RWPE2 (cell line): ENCODE measurements at regions not wholly inside any gene's neighbourhood (a gene's known extent, or its start where the extent isn't known, plus 50 kb on each side); places are given as distances from the start of the nearest gene placed in this dataset.

Source experiments
- ATAC-seq: fragments of 200-7000 bp; cut with Tn5 transposase; 3 replicates; pipeline ENCODE4 v1.9.1; 2021; ENCODE audit warnings: low read depth
- DNase-seq: peaks from one replicate; pipeline ENCODE4 v3.0.0-alpha.2; 2020; ENCODE audit warnings: low spot score
- H3K27ac ChIP-seq: fragments of 450-650 bp; 2 replicates; pipeline ENCODE4 v1.5.1; 2017; ENCODE audit warnings: mild to moderate bottlenecking; ENCODE audit not compliant: poor library complexity, severe bottlenecking
- H3K27me3 ChIP-seq: fragments of 250-450 bp; sonication (Bioruptor Pico); 2 replicates; pipeline ENCODE4 v1.5.1; 2021; ENCODE audit warnings: mild to moderate bottlenecking, moderate library complexity; ENCODE audit not compliant: insufficient read depth, poor library complexity, severe bottlenecking
- H3K36me3 ChIP-seq: fragments of 250-450 bp; sonication (Bioruptor Pico); 2 replicates; pipeline ENCODE4 v1.5.1; 2020; ENCODE audit warnings: low read depth, mild to moderate bottlenecking, moderate library complexity
- H3K4me1 ChIP-seq: fragments of 250-450 bp; sonication (Bioruptor Pico); 2 replicates; pipeline ENCODE4 v1.5.1; 2021; ENCODE audit warnings: mild to moderate bottlenecking, moderate library complexity; ENCODE audit not compliant: insufficient read depth, poor library complexity, severe bottlenecking
- H3K4me3 ChIP-seq: fragments of 250-450 bp; sonication (Bioruptor Pico); 2 replicates; pipeline ENCODE4 v1.5.1; 2021; ENCODE audit warnings: mild to moderate bottlenecking, moderate library complexity; ENCODE audit not compliant: severe bottlenecking
- H3K9me3 ChIP-seq: fragments of 250-450 bp; sonication (Bioruptor Pico); 2 replicates; pipeline ENCODE4 v1.5.1; 2021; ENCODE audit warnings: mild to moderate bottlenecking, moderate library complexity; ENCODE audit not compliant: severe bottlenecking
- TF ChIP-seq, protein P1 (sequence below): fragments of 450-650 bp; IDR thresholded peaks from one replicate; pipeline ENCODE4 v1.5.1; 2017; ENCODE audit warnings: mild to moderate bottlenecking, moderate library complexity; ENCODE audit not compliant: poor library complexity, severe bottlenecking

GRCh38 chr7:155147172-155147571, 77.0 kb downstream of the HTR5A start:
- no peak for ATAC-seq
- peaks cover 36% of the 10 kb centered on the region for H3K27me3 ChIP-seq
- DNase-seq, result no peak

DNA sequence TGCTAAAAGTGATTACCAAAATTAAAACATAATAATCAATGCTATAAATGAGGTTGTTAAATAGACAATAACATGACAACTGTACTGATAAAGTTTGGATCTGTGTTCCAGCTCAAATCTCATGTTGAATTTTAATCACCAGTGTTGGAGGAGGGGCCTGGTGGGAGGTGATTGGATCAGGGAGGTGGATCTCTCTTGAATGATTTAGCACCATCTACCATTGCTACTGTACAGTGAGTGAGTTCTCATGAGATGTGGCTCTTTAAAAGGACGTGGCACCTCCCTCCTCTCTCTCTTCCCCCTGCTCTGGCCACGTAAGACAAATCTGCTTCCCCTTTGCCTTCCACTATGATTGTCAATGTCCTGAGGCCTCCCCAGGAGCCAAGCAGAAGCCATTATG, 77.5 kb downstream of the HTR5A start:
- TF ChIP-seq, protein P1, sequence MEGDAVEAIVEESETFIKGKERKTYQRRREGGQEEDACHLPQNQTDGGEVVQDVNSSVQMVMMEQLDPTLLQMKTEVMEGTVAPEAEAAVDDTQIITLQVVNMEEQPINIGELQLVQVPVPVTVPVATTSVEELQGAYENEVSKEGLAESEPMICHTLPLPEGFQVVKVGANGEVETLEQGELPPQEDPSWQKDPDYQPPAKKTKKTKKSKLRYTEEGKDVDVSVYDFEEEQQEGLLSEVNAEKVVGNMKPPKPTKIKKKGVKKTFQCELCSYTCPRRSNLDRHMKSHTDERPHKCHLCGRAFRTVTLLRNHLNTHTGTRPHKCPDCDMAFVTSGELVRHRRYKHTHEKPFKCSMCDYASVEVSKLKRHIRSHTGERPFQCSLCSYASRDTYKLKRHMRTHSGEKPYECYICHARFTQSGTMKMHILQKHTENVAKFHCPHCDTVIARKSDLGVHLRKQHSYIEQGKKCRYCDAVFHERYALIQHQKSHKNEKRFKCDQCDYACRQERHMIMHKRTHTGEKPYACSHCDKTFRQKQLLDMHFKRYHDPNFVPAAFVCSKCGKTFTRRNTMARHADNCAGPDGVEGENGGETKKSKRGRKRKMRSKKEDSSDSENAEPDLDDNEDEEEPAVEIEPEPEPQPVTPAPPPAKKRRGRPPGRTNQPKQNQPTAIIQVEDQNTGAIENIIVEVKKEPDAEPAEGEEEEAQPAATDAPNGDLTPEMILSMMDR, result no peak
- no peak for DNase-seq
- Histone ChIP-seq H3K27me3 (peaks cover 31% of the 10 kb centered on the region), H3K9me3 (no peaks in the 10 kb centered on the region), H3K4me1 (no peaks in the 10 kb centered on the region), H3K4me3 (no peak overlapping the region), H3K36me3 (no peaks in the 10 kb centered on the region), H3K27ac (no peak overlapping the region)
- ATAC-seq, result no peak

More at GRCh38 chr7:155147172-155147571, 77.0 kb downstream of the HTR5A start:
- no peaks in the 10 kb centered on the region for H3K9me3 ChIP-seq
- H3K27ac ChIP-seq, result no peak overlapping the region
- no peaks in the 10 kb centered on the region for H3K4me1 ChIP-seq
- no peak overlapping the region for H3K4me3 ChIP-seq
- H3K36me3 ChIP-seq, result no peaks in the 10 kb centered on the region
- TF ChIP-seq, protein P1, result no peak

GRCh38 chr7:155153676-155154075, 83.6 kb downstream of the HTR5A start:
- no peak for ATAC-seq

GRCh38 chr7:155154586-155154985, 84.5 kb downstream of the HTR5A start:
- Histone ChIP-seq H3K4me3 (no peak overlapping the region), H3K27ac (no peak overlapping the region), H3K36me3 (no peaks in the 10 kb centered on the region), H3K9me3 (no peaks in the 10 kb centered on the region), H3K27me3 (no peaks in the 10 kb centered on the region), H3K4me1 (no peaks in the 10 kb centered on the region)
- DNase-seq (no peak), ATAC-seq (no peak)
- TF ChIP-seq, protein P1, result no peak

More at GRCh38 chr7:155153676-155154075, 83.6 kb downstream of the HTR5A start:
- Histone ChIP-seq H3K27me3 (no peaks in the 10 kb centered on the region), H3K36me3 (no peaks in the 10 kb centered on the region), H3K4me1 (no peaks in the 10 kb centered on the region), H3K4me3 (no peak overlapping the region), H3K27ac (no peak overlapping the region), H3K9me3 (no peaks in the 10 kb centered on the region)
- no peak for DNase-seq
- TF ChIP-seq, protein P1, result no peak

DNA sequence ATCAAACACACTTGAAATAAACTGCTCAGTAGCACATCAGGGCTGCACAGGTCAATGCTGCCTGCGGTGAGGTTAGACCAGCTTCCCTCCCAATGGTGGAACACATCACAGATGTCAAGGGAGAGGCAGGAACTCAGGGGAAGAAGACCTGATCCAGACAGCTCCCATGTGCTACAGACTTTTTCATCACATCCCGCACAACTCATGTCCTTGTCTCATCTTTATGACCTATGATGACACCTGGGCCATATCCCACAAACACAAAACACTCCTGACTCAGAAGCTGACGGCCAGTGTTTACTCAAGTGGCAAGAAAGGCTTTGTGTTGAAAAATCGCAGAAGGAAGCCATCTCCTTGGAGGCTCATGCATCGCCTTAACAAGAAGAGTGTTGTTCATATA, 91.6 kb downstream of the HTR5A start:
- Histone ChIP-seq H3K36me3 (no peaks in the 10 kb centered on the region), H3K27ac (no peak overlapping the region), H3K9me3 (no peaks in the 10 kb centered on the region), H3K27me3 (peaks cover 5% of the 10 kb centered on the region), H3K4me3 (no peak overlapping the region), H3K4me1 (no peaks in the 10 kb centered on the region)
- TF ChIP-seq, protein P1, result no peak
- ATAC-seq, result no peak
- no peak for DNase-seq
